ENCODE measurements at regions not wholly inside any gene's neighbourhood (a gene's known extent, or its start where the extent isn't known, plus 50 kb on each side); places are given as distances from the start of the nearest gene placed in this dataset.

DNA sequence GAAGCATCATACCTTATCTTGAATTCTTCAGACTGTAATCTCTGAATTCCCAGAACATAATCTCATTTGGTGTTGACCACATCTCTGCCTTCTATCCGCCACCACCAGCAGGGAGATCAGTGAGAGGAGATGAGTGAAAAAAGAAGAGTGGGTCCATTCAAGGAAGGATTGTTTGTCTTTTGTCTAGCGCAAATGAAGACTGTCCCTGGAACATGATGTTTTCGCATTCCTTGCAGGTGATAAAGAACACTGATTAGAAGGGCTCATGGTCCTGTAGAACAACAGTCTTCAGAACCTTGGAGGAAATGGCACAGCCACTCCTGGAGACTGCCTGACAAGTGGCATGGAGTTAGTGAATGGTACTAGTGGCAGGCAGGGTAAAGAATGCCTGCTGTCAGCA is 869.6 kb downstream of the JRKL start:
- TF ChIP-seq, protein P1, sequence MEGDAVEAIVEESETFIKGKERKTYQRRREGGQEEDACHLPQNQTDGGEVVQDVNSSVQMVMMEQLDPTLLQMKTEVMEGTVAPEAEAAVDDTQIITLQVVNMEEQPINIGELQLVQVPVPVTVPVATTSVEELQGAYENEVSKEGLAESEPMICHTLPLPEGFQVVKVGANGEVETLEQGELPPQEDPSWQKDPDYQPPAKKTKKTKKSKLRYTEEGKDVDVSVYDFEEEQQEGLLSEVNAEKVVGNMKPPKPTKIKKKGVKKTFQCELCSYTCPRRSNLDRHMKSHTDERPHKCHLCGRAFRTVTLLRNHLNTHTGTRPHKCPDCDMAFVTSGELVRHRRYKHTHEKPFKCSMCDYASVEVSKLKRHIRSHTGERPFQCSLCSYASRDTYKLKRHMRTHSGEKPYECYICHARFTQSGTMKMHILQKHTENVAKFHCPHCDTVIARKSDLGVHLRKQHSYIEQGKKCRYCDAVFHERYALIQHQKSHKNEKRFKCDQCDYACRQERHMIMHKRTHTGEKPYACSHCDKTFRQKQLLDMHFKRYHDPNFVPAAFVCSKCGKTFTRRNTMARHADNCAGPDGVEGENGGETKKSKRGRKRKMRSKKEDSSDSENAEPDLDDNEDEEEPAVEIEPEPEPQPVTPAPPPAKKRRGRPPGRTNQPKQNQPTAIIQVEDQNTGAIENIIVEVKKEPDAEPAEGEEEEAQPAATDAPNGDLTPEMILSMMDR (IDR thresholded peaks at IDR 0.05) = no peak

DNA sequence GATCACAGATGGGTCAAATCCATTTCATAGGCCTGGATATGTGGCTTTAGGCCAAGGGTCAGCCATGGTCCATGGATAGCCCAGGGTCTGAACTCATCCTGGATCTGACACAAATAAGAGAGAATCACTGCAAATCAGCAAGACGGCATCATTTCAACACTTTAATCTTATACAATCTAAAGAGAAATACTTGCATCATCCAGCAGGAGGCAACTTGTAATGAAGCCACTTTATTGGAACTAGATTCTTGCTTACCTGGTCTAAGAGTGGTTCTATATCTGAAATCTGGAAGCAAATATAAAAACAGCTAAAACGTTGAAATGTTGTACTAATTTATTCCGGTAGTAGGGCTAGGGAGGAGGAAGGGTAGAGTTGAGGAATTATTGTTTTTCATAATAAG is 870.1 kb downstream of the JRKL start:
- TF ChIP-seq, protein P1 (IDR thresholded peaks at IDR 0.05) = peak; percentile 34; the same call in 1 of the 2 replicates

DNA sequence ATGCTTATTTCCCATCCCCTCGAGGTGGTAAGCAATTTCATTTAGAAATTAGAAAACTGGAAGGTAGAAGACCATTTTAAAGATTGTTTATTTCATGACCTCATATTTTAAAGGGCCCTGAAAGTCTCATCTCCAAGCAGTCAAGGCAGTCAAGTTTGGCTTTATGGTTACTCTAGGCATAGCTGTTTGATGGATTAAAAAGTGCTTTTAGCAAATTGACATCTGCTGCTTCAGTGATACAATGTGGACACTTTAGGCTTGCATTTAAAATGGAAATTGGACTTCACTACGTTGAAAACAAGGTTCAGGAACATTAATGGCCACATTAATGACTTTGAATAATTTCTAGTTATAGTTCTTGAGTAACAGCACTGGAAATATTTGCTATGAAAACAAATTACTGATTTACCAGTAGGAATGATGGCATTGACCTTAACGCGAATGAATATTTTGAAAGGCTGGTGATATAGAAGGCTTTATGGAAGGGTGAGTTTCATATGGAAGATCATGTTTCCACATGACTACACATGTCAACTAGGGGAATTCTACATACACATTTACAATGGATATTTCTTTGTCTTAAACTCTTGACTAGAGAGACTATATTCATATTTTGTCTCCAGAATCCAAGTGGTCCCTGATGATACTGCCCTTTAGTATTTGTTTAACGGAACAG is 873.5 kb downstream of the JRKL start:
- TF ChIP-seq, protein P1 (IDR thresholded peaks at IDR 0.05) = no peak

DNA sequence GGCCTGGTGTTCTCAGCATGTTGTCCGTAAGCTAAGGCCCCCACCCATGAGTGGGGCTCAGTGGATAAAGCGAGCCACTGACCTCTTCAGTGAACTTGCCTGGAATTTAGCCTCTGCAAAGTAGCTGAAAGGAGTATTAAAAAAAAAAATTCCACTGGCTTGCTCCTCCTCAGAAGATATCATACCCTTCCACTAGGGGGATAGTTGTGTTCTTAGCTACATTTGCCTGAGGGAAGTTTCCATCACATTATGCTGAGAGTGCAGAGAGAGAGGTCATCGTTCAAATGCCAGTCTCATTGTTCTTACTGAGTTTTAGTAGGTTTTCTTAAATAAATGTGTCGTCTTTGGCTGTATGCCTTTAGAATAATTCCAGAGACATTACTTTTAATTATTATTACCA is 879.7 kb downstream of the JRKL start:
- TF ChIP-seq, protein P1 (IDR thresholded peaks at IDR 0.05) = peak; percentile 52

DNA sequence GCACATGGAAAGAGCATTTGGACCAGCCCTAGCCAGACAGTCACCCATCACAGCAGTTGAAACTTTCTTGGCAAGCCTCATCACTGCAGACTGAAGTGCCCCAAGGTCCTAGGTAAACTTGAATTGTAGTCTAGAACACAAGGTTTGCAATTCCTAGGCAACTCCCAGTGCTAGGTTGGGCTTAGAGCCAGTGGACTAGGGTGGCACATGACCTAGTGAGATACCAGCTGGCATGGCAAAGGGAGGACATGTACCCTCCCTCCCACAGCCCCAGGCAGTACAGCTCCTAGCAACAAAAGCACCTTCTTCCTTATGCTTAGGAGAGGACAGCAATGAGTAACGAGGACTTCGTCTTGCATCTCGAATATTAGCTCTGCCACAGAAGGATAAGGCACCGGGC is 889.5 kb downstream of the JRKL start:
- TF ChIP-seq, protein P1 (IDR thresholded peaks at IDR 0.05) = no peak

DNA sequence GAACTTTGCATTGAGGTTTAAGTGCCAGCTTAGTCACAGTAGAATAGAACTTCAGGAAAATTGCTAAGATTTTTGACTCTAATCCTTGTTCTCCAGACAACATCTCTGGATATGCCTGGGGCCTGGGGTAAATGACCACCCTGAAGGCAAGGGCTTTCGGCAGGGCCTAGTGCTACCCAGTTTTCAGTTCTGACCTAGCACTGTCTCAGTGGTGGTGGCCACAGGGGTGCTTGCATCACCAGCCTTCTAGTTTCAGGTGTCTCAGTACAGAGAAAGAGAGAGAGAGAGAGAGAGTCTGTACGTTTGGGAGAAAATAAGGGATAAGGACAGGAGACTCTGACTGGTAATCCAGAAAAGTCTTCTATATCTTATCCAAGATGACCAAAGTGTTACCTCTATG is 890.5 kb downstream of the JRKL start:
- TF ChIP-seq, protein P1 (IDR thresholded peaks at IDR 0.05) = no peak

- TF ChIP-seq, protein P1 (IDR thresholded peaks at IDR 0.05) = no peak
Measured at GRCh38 chr11:97289823-97290222, 900.0 kb downstream of the JRKL start.
